ENCODE measurements at regions not wholly inside any gene's neighbourhood (a gene's known extent, or its start where the extent isn't known, plus 50 kb on each side); places are given as distances from the start of the nearest gene placed in this dataset.
A peak's percentile ranks its signal among the peaks of the same experiment; 100 is the strongest.

DNA sequence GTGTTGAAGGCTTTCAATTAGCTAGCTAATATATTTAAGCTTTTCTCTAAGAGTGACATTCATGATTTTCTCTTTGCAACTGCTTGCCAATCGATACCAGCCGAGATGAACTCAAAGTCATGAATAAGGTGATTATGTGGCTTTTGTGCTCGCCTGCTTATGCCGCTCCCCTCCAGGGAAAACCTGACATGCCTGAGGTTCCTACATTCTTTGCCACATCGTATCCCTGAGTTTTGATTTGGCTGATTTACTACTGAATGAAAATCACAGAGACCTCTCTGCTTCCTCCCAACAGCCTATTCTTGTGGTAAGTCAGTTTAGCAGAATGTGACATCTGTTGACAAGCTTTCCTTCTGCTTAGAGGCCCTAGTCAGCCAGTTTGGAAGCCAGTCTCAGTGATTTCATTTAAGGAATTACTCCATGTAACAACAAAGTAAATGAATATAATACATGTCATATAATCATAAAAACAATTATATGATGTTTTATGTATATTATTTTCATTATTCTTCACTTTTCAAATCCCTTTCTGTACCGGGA is 513.4 kb downstream of the CSNK1G3 start:
- Histone ChIP-seq H3K36me3 (ENCODE audit: control insufficient read depth, insufficient read depth, low read length) (no peaks in the 10 kb centered on the region), H3K4me3 (replicated peaks in 1 of 4; ENCODE audit: control extremely low read depth in 1 of 4, insufficient read depth in 1 of 4, low read depth in 3 of 4, low read length in 4 of 4) (no peak overlapping the region), H3K4me1 (ENCODE audit: control insufficient read depth, extremely low read depth, insufficient read depth, low read length) (no peaks in the 10 kb centered on the region), H3K27me3 (ENCODE audit: control insufficient read depth, insufficient read depth, low read length) (no peaks in the 10 kb centered on the region), H3K9ac (ENCODE audit: insufficient read depth, low read length) (no peak overlapping the region), H3K27ac (ENCODE audit: insufficient read depth, low read length) (no peak overlapping the region), H3K4me2 (ENCODE audit: extremely low read depth, insufficient read depth, low read length) (no peak overlapping the region), H3K79me2 (ENCODE audit: control insufficient read depth, insufficient read depth, low read length) (no peaks in the 10 kb centered on the region), H3K9me3 (ENCODE audit: control insufficient read depth, insufficient read depth, low read depth, low read length) (no peaks in the 10 kb centered on the region), H4K20me1 (ENCODE audit: control insufficient read depth, extremely low read depth, insufficient read depth, low read length) (no peaks in the 10 kb centered on the region), H2AFZ (ENCODE audit: low read length) (no peak overlapping the region)
- DNase-seq (ENCODE audit: low read depth in 2 of 2) = no peak
- TF ChIP-seq, protein P1, sequence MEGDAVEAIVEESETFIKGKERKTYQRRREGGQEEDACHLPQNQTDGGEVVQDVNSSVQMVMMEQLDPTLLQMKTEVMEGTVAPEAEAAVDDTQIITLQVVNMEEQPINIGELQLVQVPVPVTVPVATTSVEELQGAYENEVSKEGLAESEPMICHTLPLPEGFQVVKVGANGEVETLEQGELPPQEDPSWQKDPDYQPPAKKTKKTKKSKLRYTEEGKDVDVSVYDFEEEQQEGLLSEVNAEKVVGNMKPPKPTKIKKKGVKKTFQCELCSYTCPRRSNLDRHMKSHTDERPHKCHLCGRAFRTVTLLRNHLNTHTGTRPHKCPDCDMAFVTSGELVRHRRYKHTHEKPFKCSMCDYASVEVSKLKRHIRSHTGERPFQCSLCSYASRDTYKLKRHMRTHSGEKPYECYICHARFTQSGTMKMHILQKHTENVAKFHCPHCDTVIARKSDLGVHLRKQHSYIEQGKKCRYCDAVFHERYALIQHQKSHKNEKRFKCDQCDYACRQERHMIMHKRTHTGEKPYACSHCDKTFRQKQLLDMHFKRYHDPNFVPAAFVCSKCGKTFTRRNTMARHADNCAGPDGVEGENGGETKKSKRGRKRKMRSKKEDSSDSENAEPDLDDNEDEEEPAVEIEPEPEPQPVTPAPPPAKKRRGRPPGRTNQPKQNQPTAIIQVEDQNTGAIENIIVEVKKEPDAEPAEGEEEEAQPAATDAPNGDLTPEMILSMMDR (conservative IDR thresholded peaks at IDR 0.05 in 1 of 2, IDR thresholded peaks at IDR 0.05 in 1 of 2; ENCODE audit: low read depth in 1 of 2, low read length in 2 of 2) = no peak
- no peak for TF ChIP-seq EZH2 (IDR thresholded peaks at IDR 0.05; ENCODE audit: low read length, missing control alignments)

DNA sequence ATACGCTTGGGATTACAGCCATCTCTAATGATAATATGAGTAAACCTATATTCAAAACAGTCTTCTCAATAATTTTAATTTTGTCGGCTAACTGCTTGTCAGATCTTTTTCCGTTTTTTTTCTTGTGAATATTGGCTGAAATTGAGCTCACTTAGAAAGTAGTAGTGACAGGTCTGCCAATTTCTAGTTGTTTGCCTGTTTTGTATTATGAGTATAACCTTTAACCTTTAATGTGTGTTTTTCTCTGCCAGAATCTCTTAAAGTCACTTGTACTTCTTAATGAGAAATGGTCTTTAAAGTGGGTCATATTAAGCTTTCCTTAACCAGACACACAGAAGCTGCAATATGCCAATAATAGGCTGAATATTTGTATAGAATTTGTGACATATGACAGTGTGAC is 511.0 kb downstream of the CSNK1G3 start:
- Histone ChIP-seq H3K27me3 (ENCODE audit: control insufficient read depth, insufficient read depth, low read length) (no peaks in the 10 kb centered on the region), H2AFZ (ENCODE audit: low read length) (no peak overlapping the region), H3K4me3 (replicated peaks in 1 of 4; ENCODE audit: control extremely low read depth in 1 of 4, insufficient read depth in 1 of 4, low read depth in 3 of 4, low read length in 4 of 4) (no peak overlapping the region), H3K27ac (ENCODE audit: insufficient read depth, low read length) (no peak overlapping the region), H3K79me2 (ENCODE audit: control insufficient read depth, insufficient read depth, low read length) (no peaks in the 10 kb centered on the region), H3K9me3 (ENCODE audit: control insufficient read depth, insufficient read depth, low read depth, low read length) (no peaks in the 10 kb centered on the region), H3K36me3 (ENCODE audit: control insufficient read depth, insufficient read depth, low read length) (no peaks in the 10 kb centered on the region), H3K4me1 (ENCODE audit: control insufficient read depth, extremely low read depth, insufficient read depth, low read length) (no peaks in the 10 kb centered on the region), H3K9ac (ENCODE audit: insufficient read depth, low read length) (no peak overlapping the region), H4K20me1 (ENCODE audit: control insufficient read depth, extremely low read depth, insufficient read depth, low read length) (no peaks in the 10 kb centered on the region), H3K4me2 (ENCODE audit: extremely low read depth, insufficient read depth, low read length) (no peak overlapping the region)
- DNase-seq (ENCODE audit: low read depth in 2 of 2) = no peak
- TF ChIP-seq EZH2 (IDR thresholded peaks at IDR 0.05; ENCODE audit: low read length, missing control alignments) = no peak
- TF ChIP-seq, protein P1 (conservative IDR thresholded peaks at IDR 0.05 in 1 of 2, IDR thresholded peaks at IDR 0.05 in 1 of 2; ENCODE audit: low read depth in 1 of 2, low read length in 2 of 2) = no peak

DNA sequence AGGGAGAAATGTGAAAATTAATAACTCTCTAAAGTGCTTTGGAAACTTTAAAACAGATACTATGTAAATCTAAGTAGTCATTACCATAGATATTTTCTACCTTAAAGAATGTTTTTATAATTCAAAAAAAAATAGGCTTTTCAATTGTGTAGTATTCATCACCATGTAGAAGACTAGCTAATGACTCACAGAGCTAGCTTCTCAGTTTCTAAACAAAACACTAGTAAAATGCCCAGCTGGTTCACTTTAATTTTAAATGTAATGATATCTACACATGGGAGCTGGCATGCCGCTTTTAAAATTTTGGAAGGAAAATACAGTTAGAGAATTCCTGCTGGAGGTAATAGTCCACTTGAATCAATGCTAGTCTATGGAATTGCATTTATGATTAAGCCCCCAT is 509.8 kb downstream of the CSNK1G3 start:
- peak; percentile 39 to 44 for DNase-seq (ENCODE audit: low read depth in 2 of 2)
- no peak overlapping the region for H3K4me2 ChIP-seq (ENCODE audit: extremely low read depth, insufficient read depth, low read length)
- TF ChIP-seq EZH2 (IDR thresholded peaks at IDR 0.05; ENCODE audit: low read length, missing control alignments) = no peak
- TF ChIP-seq, protein P1 (conservative IDR thresholded peaks at IDR 0.05 in 1 of 2, IDR thresholded peaks at IDR 0.05 in 1 of 2; ENCODE audit: low read depth in 1 of 2, low read length in 2 of 2) = no peak
- H3K79me2 ChIP-seq (ENCODE audit: control insufficient read depth, insufficient read depth, low read length) = no peaks in the 10 kb centered on the region
- H4K20me1 ChIP-seq (ENCODE audit: control insufficient read depth, extremely low read depth, insufficient read depth, low read length) = no peaks in the 10 kb centered on the region
- no peak overlapping the region for H3K4me3 ChIP-seq (replicated peaks in 1 of 4; ENCODE audit: control extremely low read depth in 1 of 4, insufficient read depth in 1 of 4, low read depth in 3 of 4, low read length in 4 of 4)
- H2AFZ ChIP-seq (ENCODE audit: low read length) = no peak overlapping the region
- H3K27me3 ChIP-seq (ENCODE audit: control insufficient read depth, insufficient read depth, low read length) = no peaks in the 10 kb centered on the region
- no peak overlapping the region for H3K27ac ChIP-seq (ENCODE audit: insufficient read depth, low read length)
- H3K4me1 ChIP-seq (ENCODE audit: control insufficient read depth, extremely low read depth, insufficient read depth, low read length) = no peaks in the 10 kb centered on the region
- H3K9ac ChIP-seq (ENCODE audit: insufficient read depth, low read length) = no peak overlapping the region
- no peaks in the 10 kb centered on the region for H3K36me3 ChIP-seq (ENCODE audit: control insufficient read depth, insufficient read depth, low read length)
- H3K9me3 ChIP-seq (ENCODE audit: control insufficient read depth, insufficient read depth, low read depth, low read length) = no peaks in the 10 kb centered on the region

Measured in fibroblast of lung (primary cell).